H1 (cell line): ENCODE measurements at regions not wholly inside any gene's neighbourhood (a gene's known extent, or its start where the extent isn't known, plus 50 kb on each side); places are given as distances from the start of the nearest gene placed in this dataset.

Experiments used
- CTCF ChIA-PET: fragments of 300-600 bp; sonication (Branson Sonifier 250); formaldehyde crosslinking; loops from one replicate; lab custom pipeline; 2021; ENCODE audit not compliant: partially characterized antibody; lab: Charles Lee
- POLR2A ChIA-PET: fragments of 300-600 bp; sonication (Branson Sonifier 250); formaldehyde crosslinking; loops from one replicate; lab custom pipeline; 2021; ENCODE audit warnings: inconsistent platforms; ENCODE audit not compliant: partially characterized antibody; lab: Charles Lee
- DNase-seq, 2 experiments: peaks; one replicate each; pipeline versions ENCODE4 v3.0.0 to v3.0.0-alpha.2; 2010 to 2022; ENCODE audit warnings: low spot score in 2 of 2, low read depth in 1 of 2, mixed read lengths in 1 of 2
- FAIRE-seq: peaks from 2 replicates; lab custom pipeline; 2011; peaks lifted over from hg19 to GRCh38; lab: Jason Lieb, UNC
- H2AFZ ChIP-seq: 2 replicates; pipeline ENCODE4 v1.8.1; 2012; ENCODE audit warnings: low read length, inconsistent platforms
- H2AK5ac ChIP-seq: 2 replicates; pipeline ENCODE4 v1.6.1; 2013; ENCODE audit warnings: low read depth, low read length
- H2BK120ac ChIP-seq: replicated peaks from 2 replicates; pipeline ENCODE3; 2013; ENCODE audit warnings: low read depth, low read length, inconsistent platforms
- H2BK12ac ChIP-seq: 2 replicates; pipeline ENCODE4 v1.6.1; 2013; ENCODE audit warnings: low read depth, low read length
- H2BK15ac ChIP-seq: 2 replicates; pipeline ENCODE4 v1.6.1; 2013; ENCODE audit warnings: low read length
- H2BK20ac ChIP-seq: 2 replicates; pipeline ENCODE4 v1.6.1; 2013; ENCODE audit warnings: low read length
- H2BK5ac ChIP-seq: 2 replicates; pipeline ENCODE4 v1.6.1; 2013; ENCODE audit warnings: low read depth, low read length
- H3K14ac ChIP-seq: 2 replicates; pipeline ENCODE4 v1.6.1; 2013; ENCODE audit warnings: inconsistent platforms; ENCODE audit not compliant: insufficient read length
- H3K18ac ChIP-seq: 2 replicates; pipeline ENCODE4 v1.6.1; 2013; ENCODE audit warnings: low read length; ENCODE audit errors: extremely low read depth
- H3K23ac ChIP-seq: 2 replicates; pipeline ENCODE4 v1.6.1; 2013; ENCODE audit warnings: inconsistent platforms; ENCODE audit not compliant: insufficient read length
- H3K23me2 ChIP-seq: 2 replicates; pipeline ENCODE4 v1.6.1; 2013; ENCODE audit warnings: low read depth, low read length
- H3K27ac ChIP-seq: 2 replicates; pipeline ENCODE4 v1.6.1; 2011; ENCODE audit warnings: low read depth, low read length, inconsistent platforms
- H3K27me3 ChIP-seq, 4 experiments: replicated peaks in 1 of 4; 1 replicate in 1 of 4; 2 replicates in 3 of 4; pipeline versions ENCODE4 v1.6.1 to v1.8.1; 2011 to 2013; ENCODE audit warnings: low read length in 3 of 4, mild to moderate bottlenecking in 3 of 4, inconsistent platforms in 2 of 4, mixed read lengths in 2 of 4, moderate library complexity in 1 of 4; ENCODE audit not compliant: control insufficient read depth in 3 of 4, insufficient read depth in 3 of 4; ENCODE audit errors: extremely low read depth in 1 of 4
- H3K36me3 ChIP-seq, 4 experiments: 2 replicates each; pipeline versions ENCODE4 v1.6.1 to v1.8.1; 2011 to 2013; ENCODE audit warnings: mild to moderate bottlenecking in 4 of 4, low read length in 3 of 4, moderate library complexity in 2 of 4, control low read depth in 1 of 4, inconsistent platforms in 1 of 4; ENCODE audit not compliant: insufficient read depth in 4 of 4, control insufficient read depth in 2 of 4
- H3K4ac ChIP-seq: replicated peaks from 2 replicates; pipeline ENCODE3; 2013; ENCODE audit warnings: low read length, low read depth, mixed read lengths, inconsistent platforms; ENCODE audit not compliant: insufficient read length
- H3K4me1 ChIP-seq, 4 experiments: replicated peaks in 1 of 4; 1 replicate in 1 of 4; 2 replicates in 3 of 4; pipeline versions ENCODE4 v1.6.1 to v1.8.1; 2011 to 2013; ENCODE audit warnings: low read length in 3 of 4, inconsistent platforms in 2 of 4, mixed read lengths in 1 of 4; ENCODE audit not compliant: insufficient read depth in 4 of 4, control insufficient read depth in 3 of 4
- H3K4me2 ChIP-seq, 2 experiments: 2 replicates each; pipeline versions ENCODE4 v1.6.1 to v1.8.1; 2011 to 2013; ENCODE audit warnings: low read depth in 2 of 2, low read length in 2 of 2, control low read depth in 1 of 2, inconsistent platforms in 1 of 2, mild to moderate bottlenecking in 1 of 2; ENCODE audit not compliant: insufficient read depth in 1 of 2
- H3K4me3 ChIP-seq, 4 experiments: fragments of 200-600, 300-600 bp in 1 of 4; sonication (generic), shearing (Covaris generic), sonication (Bioruptor Twin) in 1 of 4; 2 replicates each; pipeline versions ENCODE4 v1.5.1 to v1.8.1; 2011 to 2016; ENCODE audit warnings: low read length in 4 of 4, low read depth in 3 of 4, control low read depth in 2 of 4, inconsistent platforms in 2 of 4, mild to moderate bottlenecking in 2 of 4, mixed read lengths in 1 of 4, moderate library complexity in 1 of 4; ENCODE audit not compliant: insufficient read depth in 2 of 4; ENCODE audit errors: extremely low read depth in 1 of 4
- H3K56ac ChIP-seq: replicated peaks from 2 replicates; pipeline ENCODE3; 2013; ENCODE audit warnings: low read depth, mild to moderate bottlenecking, mixed read lengths, low read length, inconsistent platforms; ENCODE audit not compliant: insufficient read length
- H3K79me1 ChIP-seq: 2 replicates; pipeline ENCODE4 v1.6.1; 2013; ENCODE audit warnings: low read depth, low read length, control low read depth
- H3K79me2 ChIP-seq, 2 experiments: 2 replicates each; pipeline versions ENCODE4 v1.6.1 to v1.8.1; 2012 to 2013; ENCODE audit warnings: low read length in 2 of 2, mild to moderate bottlenecking in 2 of 2, inconsistent platforms in 1 of 2; ENCODE audit not compliant: insufficient read depth in 2 of 2, control insufficient read depth in 1 of 2
- H3K9ac ChIP-seq, 4 experiments: replicated peaks in 1 of 4; 1 replicate in 1 of 4; 2 replicates in 3 of 4; pipeline versions ENCODE4 v1.6.1 to v1.8.1; 2011 to 2013; ENCODE audit warnings: low read depth in 3 of 4, low read length in 3 of 4, control low read depth in 2 of 4, mild to moderate bottlenecking in 2 of 4, moderate library complexity in 2 of 4, inconsistent platforms in 1 of 4; ENCODE audit errors: extremely low read depth in 1 of 4
- H3K9me3 ChIP-seq, 2 experiments: 2 replicates each; pipeline versions ENCODE4 v1.6.1 to v1.8.1; 2012 to 2013; ENCODE audit warnings: mild to moderate bottlenecking in 2 of 2, moderate library complexity in 2 of 2, control low read depth in 1 of 2, inconsistent platforms in 1 of 2, low read depth in 1 of 2, low read length in 1 of 2, mixed read lengths in 1 of 2; ENCODE audit not compliant: insufficient read depth in 2 of 2
- H4K20me1 ChIP-seq, 2 experiments: replicated peaks in 1 of 2; 2 replicates each; pipeline versions ENCODE3 to v1.8.1; 2011 to 2013; ENCODE audit warnings: inconsistent platforms in 2 of 2, low read length in 2 of 2, mild to moderate bottlenecking in 1 of 2; ENCODE audit not compliant: insufficient read depth in 2 of 2, control insufficient read depth in 1 of 2
- H4K5ac ChIP-seq: 2 replicates; pipeline ENCODE4 v1.6.1; 2013; ENCODE audit warnings: low read length, low read depth, mixed read lengths, inconsistent platforms; ENCODE audit not compliant: insufficient read length
- H4K8ac ChIP-seq: 2 replicates; pipeline ENCODE4 v1.8.0; 2013; ENCODE audit warnings: mild to moderate bottlenecking, moderate library complexity, low read length, inconsistent platforms; ENCODE audit not compliant: insufficient read depth; ENCODE audit errors: extremely low read depth
- H4K91ac ChIP-seq: replicated peaks from 2 replicates; pipeline ENCODE3; 2013; ENCODE audit warnings: low read length, mixed read lengths, inconsistent platforms; ENCODE audit not compliant: insufficient read length
- FOSL1 ChIP-seq: IDR thresholded peaks from 2 replicates; pipeline ENCODE4 v1.6.1; 2011; ENCODE audit warnings: mild to moderate bottlenecking, low read depth, low read length, moderate library complexity; ENCODE audit not compliant: insufficient read depth
- HDAC2 ChIP-seq, 2 experiments: fragments of 300-600 bp in 1 of 2; sonication (generic) in 1 of 2; IDR thresholded peaks; 2 replicates each; pipeline ENCODE4 v1.6.1; 2011 to 2012; ENCODE audit warnings: low read depth in 2 of 2, low read length in 2 of 2, mild to moderate bottlenecking in 2 of 2, moderate library complexity in 2 of 2, borderline replicate concordance in 1 of 2, inconsistent platforms in 1 of 2
- JUND ChIP-seq: IDR thresholded peaks from 2 replicates; pipeline ENCODE4 v1.6.1; 2011; ENCODE audit warnings: mild to moderate bottlenecking, improper control_type of control experiment, low read length
- POLR2A ChIP-seq, 2 experiments: IDR thresholded peaks; 1 replicate in 1 of 2; 2 replicates in 1 of 2; pipeline ENCODE4 v1.6.1; 2011; ENCODE audit warnings: low read depth in 2 of 2, low read length in 2 of 2, mild to moderate bottlenecking in 2 of 2; ENCODE audit errors: control extremely low read depth in 1 of 2
- RAD21 ChIP-seq, 2 experiments: IDR thresholded peaks in 1 of 2; conservative IDR thresholded peaks in 1 of 2; 2 replicates each; pipeline ENCODE4 v1.6.1; 2011; ENCODE audit warnings: low read depth in 2 of 2, low read length in 2 of 2, improper control_type of control experiment in 1 of 2, inconsistent platforms in 1 of 2, mild to moderate bottlenecking in 1 of 2, moderate library complexity in 1 of 2
- SAP30 ChIP-seq: fragments of 300-600 bp; sonication (generic); IDR thresholded peaks from 2 replicates; pipeline ENCODE4 v1.7.1; 2012; ENCODE audit warnings: low read length, moderate library complexity, mild to moderate bottlenecking, inconsistent platforms; ENCODE audit not compliant: insufficient read depth, insufficient replicate concordance
- SRF ChIP-seq: IDR thresholded peaks from 2 replicates; pipeline ENCODE4 v1.6.1; 2011; ENCODE audit warnings: mild to moderate bottlenecking, low read depth, low read length, moderate library complexity
- TAF1 ChIP-seq: IDR thresholded peaks from 2 replicates; pipeline ENCODE4 v1.6.1; 2011; ENCODE audit warnings: mild to moderate bottlenecking, low read depth, low read length
- TAF7 ChIP-seq: optimal IDR thresholded peaks from 2 replicates; pipeline ENCODE3; 2011; ENCODE audit warnings: low read depth, mild to moderate bottlenecking, inconsistent platforms, low read length, moderate library complexity, borderline replicate concordance
- TCF12 ChIP-seq: IDR thresholded peaks from 2 replicates; pipeline ENCODE4 v1.6.1; 2011; ENCODE audit warnings: low read depth, mild to moderate bottlenecking, low read length
- TEAD4 ChIP-seq: IDR thresholded peaks from 2 replicates; pipeline ENCODE4 v1.6.1; 2012; ENCODE audit warnings: low read depth, low read length, inconsistent platforms, mixed read lengths
- WGBS, 2 experiments: shearing (Covaris generic) in 1 of 2; methylation state at CpG; one replicate each; pipeline versions ENCODE4 v1.1.6 to v1.1.7; 2013 to 2015; ENCODE audit warnings: low lambda C conversion rate in 2 of 2, mixed read lengths in 2 of 2, inconsistent platforms in 1 of 2, low coverage in 1 of 2, missing lambda C conversion rate in 1 of 2; ENCODE audit not compliant: insufficient replicate concordance in 2 of 2, insufficient coverage in 1 of 2, insufficient read length in 1 of 2; ENCODE audit errors: extremely low coverage in 1 of 2, missing lambda C conversion rate in 1 of 2; 5-methylcytosine and 5-hydroxymethylcytosine counted together
- TF ChIP-seq, protein P1 (sequence below): IDR thresholded peaks from 2 replicates; pipeline ENCODE4 v1.6.1; 2012; ENCODE audit warnings: inconsistent platforms

GRCh38 chr2:46825231-46825938 is 90.2 kb downstream of the MCFD2 start:
- no peak for DNase-seq
- Histone ChIP-seq H2AK5ac (no peak overlapping the region), H2BK20ac (no peak overlapping the region), H3K79me2 (no peaks in the 10 kb centered on the region), H3K23me2 (no peaks in the 10 kb centered on the region; the same call in 1 of the 2 replicates), H3K18ac (no peak overlapping the region), H2BK5ac (no peak overlapping the region), H3K23ac (no peak overlapping the region), H2BK12ac (no peak overlapping the region), H3K4me1 (peaks cover 0 to 2% (median 0%) of the 10 kb centered on the region in 4 experiments; a peak in 1 of 7 replicates), H3K79me1 (no peaks in the 10 kb centered on the region), H3K9ac (no peak overlapping the region), H3K56ac (no peak overlapping the region), H3K27me3 (no peaks in the 10 kb centered on the region), H4K8ac (no peak overlapping the region), H3K4me2 (no peak overlapping the region), H3K14ac (no peak overlapping the region), H3K36me3 (no peaks in the 10 kb centered on the region), H3K27ac (no peak overlapping the region), H3K4me3 (no peak overlapping the region), H2BK15ac (no peak overlapping the region), H3K4ac (no peak overlapping the region), H2AFZ (no peak overlapping the region), H4K5ac (no peak overlapping the region), H4K20me1 (no peaks in the 10 kb centered on the region), H4K91ac (no peak overlapping the region), H3K9me3 (0 out of 4 replicates have a peak, but pooled peaks cover 0 to 3% of the 10 kb centered on the region in 2 experiments), H2BK120ac (no peak overlapping the region)
- 87% methylated on average over 13 of the region's 15 CpGs; no CpG with 5 or more reads in 1 of the 2 experiments for WGBS, 2 experiments
- TF ChIP-seq TAF1, result no peak
- no peak for TF ChIP-seq HDAC2 (IDR thresholded peaks at IDR 0.05; ENCODE audit: borderline replicate concordance in 1 of 2, low read depth in 2 of 2, low read length in 2 of 2)
- no peak for TF ChIP-seq SRF
- TF ChIP-seq FOSL1, result no peak
- TF ChIP-seq, protein P1, sequence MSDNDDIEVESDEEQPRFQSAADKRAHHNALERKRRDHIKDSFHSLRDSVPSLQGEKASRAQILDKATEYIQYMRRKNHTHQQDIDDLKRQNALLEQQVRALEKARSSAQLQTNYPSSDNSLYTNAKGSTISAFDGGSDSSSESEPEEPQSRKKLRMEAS, result no peak
- no peak for TF ChIP-seq JUND
- TF ChIP-seq TAF7, result no peak
- no peak for TF ChIP-seq SAP30
- TF ChIP-seq RAD21 (IDR thresholded peaks at IDR 0.05 in 1 of 2, conservative IDR thresholded peaks at IDR 0.05 in 1 of 2; ENCODE audit: low read depth in 2 of 2, low read length in 2 of 2), result no peak
- TF ChIP-seq TCF12, result no peak
- TF ChIP-seq TEAD4, result no peak
- no peak for TF ChIP-seq POLR2A (IDR thresholded peaks at IDR 0.05; ENCODE audit: control extremely low read depth in 1 of 2, low read depth in 2 of 2, low read length in 2 of 2)
- ChIA-PET POLR2A (no interaction called here), CTCF (interaction anchor here (0.7 to 1.4 kb wide), 2 partner anchors 44 to 50 kb away, joined by 3 to 4 read pairs; no protein-coding TSS in a partner anchor)
- no peak for FAIRE-seq
